ENCODE measurements at regions not wholly inside any gene's neighbourhood (a gene's known extent, or its start where the extent isn't known, plus 50 kb on each side); places are given as distances from the start of the nearest gene placed in this dataset.

DNA sequence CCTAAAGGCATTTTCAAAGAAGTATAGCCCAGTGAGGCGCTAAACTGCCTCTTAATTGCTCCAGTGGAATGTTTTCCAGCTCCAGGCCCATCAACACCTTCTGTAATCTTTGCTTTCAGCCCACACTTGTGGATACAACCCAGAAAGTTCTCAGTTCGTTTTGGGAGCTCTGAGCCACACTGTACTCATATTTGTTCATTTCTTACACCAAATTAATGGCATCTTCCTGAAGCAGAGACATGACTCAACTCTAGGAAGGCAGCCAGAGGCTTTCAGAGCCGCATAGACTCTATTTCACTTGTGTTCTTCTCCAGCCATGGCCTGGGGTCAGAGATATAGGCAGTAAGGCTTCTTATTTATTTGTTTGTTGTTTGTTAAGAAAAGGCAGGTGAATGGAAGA is 175.5 kb upstream of the NCAM1 start:
- TF ChIP-seq, protein P1, sequence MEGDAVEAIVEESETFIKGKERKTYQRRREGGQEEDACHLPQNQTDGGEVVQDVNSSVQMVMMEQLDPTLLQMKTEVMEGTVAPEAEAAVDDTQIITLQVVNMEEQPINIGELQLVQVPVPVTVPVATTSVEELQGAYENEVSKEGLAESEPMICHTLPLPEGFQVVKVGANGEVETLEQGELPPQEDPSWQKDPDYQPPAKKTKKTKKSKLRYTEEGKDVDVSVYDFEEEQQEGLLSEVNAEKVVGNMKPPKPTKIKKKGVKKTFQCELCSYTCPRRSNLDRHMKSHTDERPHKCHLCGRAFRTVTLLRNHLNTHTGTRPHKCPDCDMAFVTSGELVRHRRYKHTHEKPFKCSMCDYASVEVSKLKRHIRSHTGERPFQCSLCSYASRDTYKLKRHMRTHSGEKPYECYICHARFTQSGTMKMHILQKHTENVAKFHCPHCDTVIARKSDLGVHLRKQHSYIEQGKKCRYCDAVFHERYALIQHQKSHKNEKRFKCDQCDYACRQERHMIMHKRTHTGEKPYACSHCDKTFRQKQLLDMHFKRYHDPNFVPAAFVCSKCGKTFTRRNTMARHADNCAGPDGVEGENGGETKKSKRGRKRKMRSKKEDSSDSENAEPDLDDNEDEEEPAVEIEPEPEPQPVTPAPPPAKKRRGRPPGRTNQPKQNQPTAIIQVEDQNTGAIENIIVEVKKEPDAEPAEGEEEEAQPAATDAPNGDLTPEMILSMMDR (IDR thresholded peaks at IDR 0.05): no peak
- no peak for TF ChIP-seq ZFX (IDR thresholded peaks at IDR 0.05; ENCODE audit: borderline replicate concordance)
